Transverse colon (tissue), 4 donors: ENCODE measurements at regions not wholly inside any gene's neighbourhood (a gene's known extent, or its start where the extent isn't known, plus 50 kb on each side); places are given as distances from the start of the nearest gene placed in this dataset.

Experiments used
- DNase-seq: peaks from one replicate; pipeline ENCODE4 v3.0.0-alpha.2; 2019
- H3K27ac ChIP-seq, 4 donors: fragments of 200-600 bp; sonication (generic); 2 replicates each; pipeline ENCODE4 v1.5.1; 2016 to 2018; ENCODE audit warnings: inconsistent platforms in 4 of 4
- H3K27me3 ChIP-seq: fragments of 200-600 bp; sonication (generic); 2 replicates; pipeline ENCODE4 v1.5.1; 2017; ENCODE audit warnings: inconsistent platforms
- H3K36me3 ChIP-seq, 4 donors: fragments of 200-600 bp; sonication (generic); 2 replicates each; pipeline ENCODE4 v1.5.1; 2017 to 2019; ENCODE audit warnings: inconsistent platforms in 4 of 4
- H3K4me1 ChIP-seq, 4 donors: fragments of 200-600 bp; sonication (generic); 2 replicates each; pipeline ENCODE4 v1.5.1; 2017 to 2020; ENCODE audit warnings: inconsistent platforms in 4 of 4
- H3K4me3 ChIP-seq, 4 donors: fragments of 200-600 bp; sonication (generic); 1 replicate in 1 of 4; 2 replicates in 3 of 4; pipeline versions ENCODE4 v1.5.1 to v1.6.1; 2017 to 2019; ENCODE audit warnings: inconsistent platforms in 4 of 4
- H3K9me3 ChIP-seq, 2 donors: fragments of 200-600 bp; sonication (generic); 2 replicates each; pipeline ENCODE4 v1.5.1; 2017 to 2019; ENCODE audit warnings: inconsistent platforms in 2 of 2
- CTCF ChIP-seq, 5 experiments: fragments of 200-600 bp in 3 of 5; fragments of 450-650 bp in 2 of 5; sonication (generic) in 3 of 5; IDR thresholded peaks; 1 replicate in 2 of 5; 2 replicates in 3 of 5; pipeline ENCODE4 v1.5.1; 2016 to 2017; ENCODE audit warnings: antibody characterized with exemption in 5 of 5, inconsistent platforms in 3 of 5, mild to moderate bottlenecking in 2 of 5, moderate library complexity in 1 of 5
- EP300 ChIP-seq: sonication (generic); formaldehyde crosslinking; IDR thresholded peaks from one replicate; pipeline ENCODE4 v1.6.1; 2017; ENCODE audit warnings: antibody characterized with exemption, low read depth
- POLR2A ChIP-seq: fragments of 450-650 bp; IDR thresholded peaks from one replicate; pipeline ENCODE4 v1.6.1; 2016; ENCODE audit warnings: antibody characterized with exemption, mild to moderate bottlenecking, moderate library complexity
- POLR2AphosphoS5 ChIP-seq, 3 donors: sonication (generic); formaldehyde crosslinking; IDR thresholded peaks; one replicate each; pipeline ENCODE4 v1.6.1; 2016; ENCODE audit warnings: antibody characterized with exemption in 3 of 3
- WGBS, 2 donors: methylation state at CpG; one replicate each; pipeline ENCODE4 v1.1.5; 2018; ENCODE audit warnings: low coverage in 1 of 2; 5-methylcytosine and 5-hydroxymethylcytosine counted together
- in situ Hi-C, 4 donors: fragments of 200-750 bp; cut with MboI; loops; one replicate each; pipeline versions ENCODE4 v1.15.0 to v1.15.1; 2017; ENCODE audit warnings: low sequenced_read_pairs in 3 of 4, low pct_ligation_motif_present in 1 of 4, low pct_unique_long_range_greater_than_20kb in 1 of 4
- intact Hi-C: fragments of 100-400 bp; cut with DNase I; formaldehyde crosslinking; loops from one replicate; pipeline ENCODE4 v1.15.1; 2023; ENCODE audit warnings: low total_unique reads

GRCh38 chr18:30632071-30632698, 410.4 kb downstream of the DSC3 start:
- H3K4me3 ChIP-seq = no peak overlapping the region
- H3K4me1 ChIP-seq = no peaks in the 10 kb centered on the region
- WGBS, 2 donors = 66% methylated on average over 2 of the region's 2 CpGs; no CpG with 5 or more reads in 1 of the 2 donors
- in situ Hi-C loops = no loop called here
- H3K27me3 ChIP-seq = no peaks in the 10 kb centered on the region
- intact Hi-C loops = no loop called here
- no peaks in the 10 kb centered on the region for H3K9me3 ChIP-seq
- H3K27ac ChIP-seq = no peak overlapping the region
- H3K36me3 ChIP-seq = no peaks in the 10 kb centered on the region
- no peak for DNase-seq
- no peak for TF ChIP-seq EP300
- TF ChIP-seq CTCF (IDR thresholded peaks at IDR 0.05) = no peak
- TF ChIP-seq POLR2AphosphoS5 (IDR thresholded peaks at IDR 0.05) = no peak
- TF ChIP-seq POLR2A = no peak

- Histone ChIP-seq H3K9me3 (no peaks in the 10 kb centered on the region), H3K27ac (no peak overlapping the region), H3K36me3 (no peaks in the 10 kb centered on the region), H3K4me3 (no peak overlapping the region), H3K4me1 (no peaks in the 10 kb centered on the region), H3K27me3 (no peaks in the 10 kb centered on the region)
- DNase-seq = no peak
- WGBS, 2 donors = 83 to 86% methylated on average over 3 of the region's 3 CpGs
- intact Hi-C loops = no loop called here
- in situ Hi-C loops = no loop called here
- no peak for TF ChIP-seq EP300
- no peak for TF ChIP-seq CTCF (IDR thresholded peaks at IDR 0.05)
- TF ChIP-seq POLR2AphosphoS5 (IDR thresholded peaks at IDR 0.05) = no peak
- TF ChIP-seq POLR2A = no peak
Measured at GRCh38 chr18:30625961-30626360, 416.6 kb downstream of the DSC3 start.

- H3K27me3 ChIP-seq = no peaks in the 10 kb centered on the region
- no peak overlapping the region for H3K27ac ChIP-seq
- no peaks in the 10 kb centered on the region for H3K4me1 ChIP-seq
- no peaks in the 10 kb centered on the region for H3K9me3 ChIP-seq
- in situ Hi-C loops (no loop called here), intact Hi-C loops (no loop called here)
- H3K36me3 ChIP-seq = no peaks in the 10 kb centered on the region
- 42 to 56% methylated on average over 5 of the region's 5 CpGs for WGBS, 2 donors
- H3K4me3 ChIP-seq = no peak overlapping the region
- no peak for TF ChIP-seq POLR2AphosphoS5 (IDR thresholded peaks at IDR 0.05)
- no peak for TF ChIP-seq EP300
- TF ChIP-seq POLR2A = no peak
- no peak for DNase-seq
Measured at GRCh38 chr18:30623401-30624065, 419.0 kb downstream of the DSC3 start.

- TF ChIP-seq EP300 (no peak), POLR2A (no peak), CTCF (IDR thresholded peaks at IDR 0.05) (no peak), POLR2AphosphoS5 (IDR thresholded peaks at IDR 0.05) (no peak)
- Histone ChIP-seq H3K9me3 (no peaks in the 10 kb centered on the region), H3K27me3 (no peaks in the 10 kb centered on the region), H3K36me3 (no peaks in the 10 kb centered on the region), H3K4me1 (no peaks in the 10 kb centered on the region), H3K27ac (no peak overlapping the region), H3K4me3 (no peak overlapping the region)
- in situ Hi-C loops (no loop called here), intact Hi-C loops (no loop called here)
- WGBS, 2 donors = 47 to 69% methylated on average over 5 to 6 of the region's 6 CpGs
- DNase-seq = no peak
Measured at GRCh38 chr18:30622635-30623034, 419.9 kb downstream of the DSC3 start.
